ENCODE measurements at regions not wholly inside any gene's neighbourhood (a gene's known extent, or its start where the extent isn't known, plus 50 kb on each side); places are given as distances from the start of the nearest gene placed in this dataset.
"Not testable (repeated sequence)": the region's sequence is repeated elsewhere in the genome, so short reads cannot be mapped to it uniquely, and the experiment has no call there.

GRCh38 chr11:21675049-21675616 lies 517.8 kb upstream of the ANO5 start:
- H3K9me3 Mint-ChIP-seq: peaks cover 7% of the 10 kb centered on the region
- no peaks in the 10 kb centered on the region for H3K36me3 Mint-ChIP-seq
- no peak overlapping the region for H3K4me3 Mint-ChIP-seq
- H3K27ac Mint-ChIP-seq: no peak overlapping the region
- H3K4me1 Mint-ChIP-seq: no peaks in the 10 kb centered on the region
- H3K27me3 Mint-ChIP-seq: no peaks in the 10 kb centered on the region

DNA sequence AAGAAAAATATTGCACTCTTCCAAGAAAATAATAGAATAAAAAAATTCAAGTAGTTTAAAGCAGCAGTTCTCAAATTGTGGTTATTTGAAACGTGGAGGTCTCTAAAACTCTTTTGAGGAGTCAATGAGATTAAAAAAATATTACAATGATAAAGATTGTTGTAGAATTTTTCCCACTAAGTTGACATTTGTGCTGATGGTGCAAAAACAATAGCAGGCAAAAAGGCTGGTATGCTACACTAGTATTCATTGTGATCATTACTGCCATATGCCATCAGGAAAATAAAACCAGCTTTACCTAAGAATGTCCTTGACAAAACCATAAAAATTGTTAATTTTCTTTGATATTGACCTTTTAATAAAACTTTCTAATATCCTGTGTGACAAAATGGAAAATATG lies 505.2 kb upstream of the ANO5 start:
- H3K4me1 Mint-ChIP-seq: no peaks in the 10 kb centered on the region
- H3K4me3 Mint-ChIP-seq: no peak overlapping the region
- no peaks in the 10 kb centered on the region for H3K27me3 Mint-ChIP-seq
- H3K27ac Mint-ChIP-seq: no peak overlapping the region
- peaks cover 5% of the 10 kb centered on the region for H3K9me3 Mint-ChIP-seq
- no peaks in the 10 kb centered on the region for H3K36me3 Mint-ChIP-seq

GRCh38 chr11:21704539-21704938 lies 488.3 kb upstream of the ANO5 start:
- H3K27me3 Mint-ChIP-seq: no peaks in the 10 kb centered on the region
- no peak overlapping the region for H3K27ac Mint-ChIP-seq
- peaks cover 6% of the 10 kb centered on the region for H3K9me3 Mint-ChIP-seq
- H3K4me3 Mint-ChIP-seq: no peak overlapping the region
- no peaks in the 10 kb centered on the region for H3K4me1 Mint-ChIP-seq
- no peaks in the 10 kb centered on the region for H3K36me3 Mint-ChIP-seq

- no peak overlapping the region for H3K4me3 Mint-ChIP-seq
- H3K36me3 Mint-ChIP-seq: no peaks in the 10 kb centered on the region
- no peaks in the 10 kb centered on the region for H3K27me3 Mint-ChIP-seq
- H3K27ac Mint-ChIP-seq: no peak overlapping the region
- H3K4me1 Mint-ChIP-seq: no peaks in the 10 kb centered on the region
- peaks cover 6% of the 10 kb centered on the region for H3K9me3 Mint-ChIP-seq
These were observed 485.7 kb upstream of the ANO5 start for GRCh38 chr11:21707116-21707739.

DNA sequence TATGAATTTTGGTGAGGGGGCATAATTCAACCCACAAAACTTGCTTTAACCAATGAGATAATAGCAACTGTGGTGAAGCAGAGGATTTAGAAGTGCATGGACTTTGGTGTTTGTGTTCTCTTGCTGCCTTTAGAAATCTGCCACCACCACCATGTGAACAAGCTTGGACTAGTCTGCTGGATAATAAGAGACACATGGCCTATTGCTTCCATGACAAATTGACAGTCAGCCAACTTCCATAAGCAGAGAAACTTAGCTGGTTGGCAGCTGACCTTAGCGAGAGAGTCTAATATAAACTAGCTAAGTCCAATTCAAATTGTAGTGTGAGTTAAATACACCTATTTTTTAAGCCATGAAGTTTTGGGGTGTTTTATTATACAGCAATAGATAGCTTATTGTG lies 482.1 kb upstream of the ANO5 start:
- Mint-ChIP-seq H3K4me3 (no peak overlapping the region), H3K36me3 (no peaks in the 10 kb centered on the region), H3K9me3 (peaks cover 8% of the 10 kb centered on the region), H3K27ac (no peak overlapping the region), H3K27me3 (no peaks in the 10 kb centered on the region), H3K4me1 (no peaks in the 10 kb centered on the region)

GRCh38 chr11:21711341-21711740 lies 481.5 kb upstream of the ANO5 start:
- Mint-ChIP-seq H3K4me1 (no peaks in the 10 kb centered on the region), H3K27me3 (no peaks in the 10 kb centered on the region), H3K9me3 (peaks cover 8% of the 10 kb centered on the region), H3K36me3 (no peaks in the 10 kb centered on the region), H3K4me3 (no peak overlapping the region), H3K27ac (no peak overlapping the region)

- H3K4me3 Mint-ChIP-seq: no peak overlapping the region
- H3K9me3 Mint-ChIP-seq: peaks cover 4% of the 10 kb centered on the region
- H3K4me1 Mint-ChIP-seq: no peaks in the 10 kb centered on the region
- no peaks in the 10 kb centered on the region for H3K36me3 Mint-ChIP-seq
- no peaks in the 10 kb centered on the region for H3K27me3 Mint-ChIP-seq
- no peak overlapping the region for H3K27ac Mint-ChIP-seq
These were observed 469.2 kb upstream of the ANO5 start for GRCh38 chr11:21723678-21724077.

GRCh38 chr11:21727102-21727501 lies 465.8 kb upstream of the ANO5 start:
- Mint-ChIP-seq H3K4me3 (no peak overlapping the region), H3K9me3 (peaks cover 10% of the 10 kb centered on the region), H3K36me3 (no peaks in the 10 kb centered on the region), H3K4me1 (no peaks in the 10 kb centered on the region), H3K27me3 (no peaks in the 10 kb centered on the region), H3K27ac (no peak overlapping the region)

DNA sequence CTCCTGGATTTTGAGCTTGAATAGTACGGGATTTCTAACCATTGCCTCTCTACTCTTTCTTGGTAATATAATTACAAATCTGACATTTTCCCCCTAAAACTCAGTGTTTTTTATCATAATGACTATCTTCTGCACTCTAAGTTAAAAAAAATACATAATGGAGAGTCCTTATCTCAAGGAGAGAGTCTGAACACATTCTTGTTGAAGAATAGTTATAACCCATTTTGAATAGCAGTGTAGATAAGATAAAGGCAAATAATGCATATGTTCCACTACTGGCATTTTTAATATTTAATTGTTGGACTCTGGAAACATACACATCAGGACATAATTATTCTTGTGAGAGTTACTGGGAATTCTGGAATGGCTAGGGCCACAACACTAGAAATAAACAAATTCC lies 456.5 kb upstream of the ANO5 start:
- Mint-ChIP-seq H3K4me1 (no peaks in the 10 kb centered on the region), H3K36me3 (no peaks in the 10 kb centered on the region), H3K27ac (no peak overlapping the region), H3K4me3 (no peak overlapping the region), H3K9me3 (peaks cover 27% of the 10 kb centered on the region), H3K27me3 (no peaks in the 10 kb centered on the region)

GRCh38 chr11:21752475-21753243 lies 440.2 kb upstream of the ANO5 start:
- not testable (repeated sequence) for H3K36me3 Mint-ChIP-seq, H3K4me1 Mint-ChIP-seq, H3K27me3 Mint-ChIP-seq, H3K4me3 Mint-ChIP-seq, H3K27ac Mint-ChIP-seq
- H3K9me3 Mint-ChIP-seq: peaks cover 22% of the 10 kb centered on the region

DNA sequence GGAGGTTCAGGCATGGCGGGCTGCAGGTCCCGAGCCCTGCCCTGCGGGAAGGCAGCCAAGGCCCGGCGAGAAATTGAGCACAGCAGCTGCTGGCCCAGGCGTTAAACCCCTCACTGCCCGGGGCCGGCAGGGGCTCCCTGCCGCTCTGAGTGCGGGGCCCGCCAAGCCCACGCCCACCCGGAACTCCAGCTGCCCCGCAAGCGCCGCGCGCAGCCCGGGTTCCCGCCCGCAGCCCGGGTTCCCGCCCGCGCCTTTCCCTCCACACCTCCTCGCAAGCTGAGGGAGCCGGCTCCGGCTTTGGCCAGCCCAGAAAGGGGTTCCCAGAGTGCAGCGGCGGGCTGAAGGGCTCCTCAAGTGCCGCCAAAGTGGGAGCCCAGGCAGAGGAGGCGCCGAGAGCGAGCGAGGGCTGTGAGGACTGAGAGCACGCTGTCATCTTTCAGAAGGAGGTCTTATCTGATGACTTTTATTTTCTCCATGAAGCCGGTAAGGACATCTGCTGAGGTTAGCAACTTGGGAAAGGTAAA lies 439.6 kb upstream of the ANO5 start:
- H3K36me3 Mint-ChIP-seq, H3K27ac Mint-ChIP-seq, H3K4me3 Mint-ChIP-seq, H3K27me3 Mint-ChIP-seq, H3K4me1 Mint-ChIP-seq: not testable (repeated sequence)
- H3K9me3 Mint-ChIP-seq: peaks cover 22% of the 10 kb centered on the region

DNA sequence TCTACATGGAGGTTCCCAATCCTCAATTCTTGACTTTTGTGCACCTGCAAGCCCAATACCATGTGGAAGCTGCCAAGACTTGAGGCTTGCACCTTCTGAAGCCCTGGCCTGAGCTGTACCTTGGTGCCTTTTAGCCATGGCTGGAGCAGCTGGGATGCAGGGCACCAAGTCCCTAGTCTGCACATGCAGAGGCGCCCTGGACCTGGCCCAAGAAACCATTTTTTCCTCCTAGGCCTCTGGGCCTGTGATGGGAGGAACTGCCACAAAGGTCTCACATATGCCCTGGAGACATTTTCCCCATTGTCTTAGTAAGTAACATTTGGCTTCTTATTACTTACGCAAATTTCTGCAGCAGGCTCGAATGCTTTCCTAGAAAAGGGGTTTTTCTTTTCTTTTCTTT lies 431.9 kb upstream of the ANO5 start:
- H3K4me1 Mint-ChIP-seq: no peaks in the 10 kb centered on the region
- no peak overlapping the region for H3K4me3 Mint-ChIP-seq
- no peaks in the 10 kb centered on the region for H3K36me3 Mint-ChIP-seq

DNA sequence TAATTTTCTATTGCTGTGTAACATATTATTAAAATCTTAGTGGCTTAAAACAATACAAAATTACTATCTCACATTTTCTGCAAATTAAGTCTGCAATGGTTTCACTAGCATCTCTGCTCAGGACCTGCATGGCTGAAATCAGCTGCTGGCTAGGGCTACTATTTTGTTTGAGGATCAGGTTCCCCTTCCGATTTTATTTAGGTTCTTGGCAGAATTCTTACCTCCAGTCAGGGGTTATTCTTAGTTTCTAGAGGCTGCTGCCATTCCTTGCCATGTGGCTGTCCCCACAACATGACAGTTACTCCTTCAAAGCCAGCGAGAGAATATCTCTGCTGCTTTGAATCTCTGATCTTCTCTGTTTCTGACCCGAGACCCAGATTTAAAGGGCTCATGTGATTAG lies 424.5 kb upstream of the ANO5 start:
- peaks cover 5% of the 10 kb centered on the region for H3K9me3 Mint-ChIP-seq
- H3K4me1 Mint-ChIP-seq: no peaks in the 10 kb centered on the region
- H3K27ac Mint-ChIP-seq: no peak overlapping the region
- no peaks in the 10 kb centered on the region for H3K36me3 Mint-ChIP-seq
- H3K27me3 Mint-ChIP-seq: no peaks in the 10 kb centered on the region
- no peak overlapping the region for H3K4me3 Mint-ChIP-seq

More for the DNA sequence above, 431.9 kb upstream of the ANO5 start:
- H3K27ac Mint-ChIP-seq: no peak overlapping the region
- H3K9me3 Mint-ChIP-seq: peaks cover 9% of the 10 kb centered on the region
- no peaks in the 10 kb centered on the region for H3K27me3 Mint-ChIP-seq

DNA sequence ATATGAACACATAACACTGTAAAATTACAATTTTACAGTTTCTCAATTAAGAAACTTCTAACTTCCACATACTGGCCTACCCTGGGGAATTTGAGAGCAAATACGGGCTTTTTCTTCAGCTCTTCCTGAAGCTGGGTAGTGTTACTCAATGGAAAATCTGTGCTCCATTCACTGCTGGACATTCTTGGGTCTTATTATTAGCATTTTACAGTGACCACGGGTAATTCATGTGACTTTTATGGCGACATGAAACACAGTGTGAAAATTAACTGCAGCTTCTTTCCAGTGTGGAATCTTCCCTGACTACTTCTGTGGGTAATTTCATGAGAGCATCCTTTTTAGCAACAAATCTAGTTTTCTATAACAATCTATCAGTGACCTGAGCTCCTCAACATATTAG lies 423.7 kb upstream of the ANO5 start:
- Mint-ChIP-seq H3K27me3 (no peaks in the 10 kb centered on the region), H3K36me3 (no peaks in the 10 kb centered on the region), H3K9me3 (peaks cover 5% of the 10 kb centered on the region), H3K27ac (no peak overlapping the region), H3K4me3 (no peak overlapping the region), H3K4me1 (no peaks in the 10 kb centered on the region)

DNA sequence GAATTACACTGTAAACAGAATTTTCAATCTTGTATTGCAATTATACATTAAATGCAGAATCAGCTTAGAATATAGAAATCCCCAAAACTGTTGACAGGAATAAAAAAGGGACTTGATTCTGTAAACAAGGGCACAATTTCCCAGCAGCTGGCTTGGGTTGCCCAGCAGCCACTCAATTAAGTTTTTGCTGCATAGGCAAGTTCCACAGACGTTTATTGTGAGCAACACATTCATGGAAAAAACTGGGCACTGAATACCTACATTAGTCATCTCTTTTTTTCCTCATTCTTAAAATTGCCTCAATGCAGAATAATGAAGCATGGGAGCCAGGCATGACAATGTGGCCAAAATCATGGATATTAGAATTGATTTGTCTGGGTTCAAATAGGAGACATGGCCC lies 421.8 kb upstream of the ANO5 start:
- no peak overlapping the region for H3K4me3 Mint-ChIP-seq
- H3K36me3 Mint-ChIP-seq: no peaks in the 10 kb centered on the region
- no peak overlapping the region for H3K27ac Mint-ChIP-seq
- H3K27me3 Mint-ChIP-seq: no peaks in the 10 kb centered on the region
- H3K4me1 Mint-ChIP-seq: no peaks in the 10 kb centered on the region
- H3K9me3 Mint-ChIP-seq: peaks cover 5% of the 10 kb centered on the region

- Mint-ChIP-seq H3K27me3 (no peaks in the 10 kb centered on the region), H3K9me3 (peaks cover 5% of the 10 kb centered on the region), H3K4me1 (no peaks in the 10 kb centered on the region), H3K27ac (no peak overlapping the region), H3K4me3 (no peak overlapping the region), H3K36me3 (no peaks in the 10 kb centered on the region)
These were observed 418.7 kb upstream of the ANO5 start for GRCh38 chr11:21774212-21774611.

Data from activated naive CD4-positive, alpha-beta T cell treated with anti-CD3 and anti-CD28 coated beads, Interleukin-2, amount 50 U/mL, for 24 hours (primary cell).